GM19468 (cell line): ENCODE measurements at regions not wholly inside any gene's neighbourhood (a gene's known extent, or its start where the extent isn't known, plus 50 kb on each side); places are given as distances from the start of the nearest gene placed in this dataset.

Source experiments
- ATAC-seq: cut with Tn5 transposase; IDR thresholded peaks from one replicate; pipeline ENCODE4 v1.9.1; 2021; ENCODE audit warnings: mild to moderate bottlenecking, moderate library complexity, moderate number of reproducible peaks; ENCODE audit not compliant: unreplicated experiment; ENCODE audit errors: extremely low read depth

GRCh38 chr16:13779676-13780075 is 140.3 kb upstream of the ERCC4 start:
- ATAC-seq: no peak

DNA sequence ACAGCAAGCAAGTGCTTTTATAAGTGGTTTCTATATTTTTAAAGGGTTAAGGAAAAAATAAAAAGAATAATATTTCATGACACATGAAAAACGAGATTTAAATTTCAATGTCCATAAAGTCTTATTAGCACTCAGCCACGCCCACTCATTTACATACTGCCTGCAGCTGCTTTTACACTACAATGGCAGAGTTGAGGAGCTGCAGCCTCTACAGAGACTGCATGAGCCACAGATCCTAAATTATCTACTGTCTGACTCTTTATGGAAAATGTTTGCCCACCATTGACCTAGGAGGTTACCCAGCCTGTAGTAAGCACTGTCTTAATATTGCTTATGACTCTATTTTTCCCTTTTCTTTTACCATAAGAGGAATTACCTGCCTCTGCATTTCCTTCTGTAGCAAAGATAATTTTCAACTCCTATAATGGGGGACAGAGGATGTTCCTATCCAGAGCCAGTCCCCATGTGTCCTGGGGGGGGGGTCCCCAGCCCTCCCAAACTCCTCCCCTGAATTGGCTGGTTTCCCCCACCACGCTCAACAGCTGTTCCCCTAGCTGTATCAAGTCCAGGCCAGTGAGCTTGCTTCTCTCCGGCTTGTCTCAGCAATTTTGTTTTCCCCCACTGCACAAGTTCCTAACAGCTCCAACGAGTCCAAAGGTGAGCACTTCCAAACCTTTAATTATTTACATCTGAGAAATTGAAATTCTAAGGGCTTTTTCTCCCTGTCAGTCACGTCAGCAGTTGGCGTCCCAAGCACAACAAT is 139.4 kb upstream of the ERCC4 start:
- no peak for ATAC-seq

- no peak for ATAC-seq
Observed at GRCh38 chr16:13781169-13781564, 138.8 kb upstream of the ERCC4 start.

DNA sequence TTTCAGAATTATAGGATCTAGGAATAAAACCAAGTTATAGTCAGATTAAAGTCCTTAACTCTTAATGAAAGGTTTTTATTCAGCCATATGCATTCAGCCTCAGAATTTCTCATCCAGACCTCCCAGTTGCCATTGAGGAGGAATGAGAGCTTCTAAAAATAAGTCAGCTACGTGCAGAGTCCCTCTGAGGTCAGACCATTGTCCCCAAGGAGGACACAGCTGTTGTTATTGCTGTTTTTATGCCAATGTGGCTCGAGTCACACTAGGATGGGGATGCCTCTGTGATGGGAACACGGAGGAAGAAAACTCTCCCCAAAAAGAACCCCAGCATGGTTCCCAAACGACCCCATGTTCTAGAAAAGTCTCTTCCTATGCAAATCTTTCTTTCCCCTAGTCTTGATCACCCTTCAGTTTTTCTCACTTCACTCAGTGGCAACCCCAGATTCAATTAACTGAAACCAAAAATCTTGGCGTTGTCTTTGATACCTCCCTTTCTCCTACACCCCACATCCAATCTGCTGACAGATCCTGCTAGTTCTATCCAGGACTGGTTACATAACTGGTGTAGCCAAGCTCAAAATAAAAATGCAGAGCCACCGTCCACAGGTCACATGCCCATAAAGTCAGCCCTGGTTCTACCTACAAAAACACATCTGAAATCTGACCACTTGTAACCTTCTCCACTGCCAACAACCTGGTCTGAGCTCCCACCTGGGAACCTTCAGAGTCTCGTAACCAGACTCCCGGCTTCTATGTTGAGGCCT is 138.2 kb upstream of the ERCC4 start:
- no peak for ATAC-seq

DNA sequence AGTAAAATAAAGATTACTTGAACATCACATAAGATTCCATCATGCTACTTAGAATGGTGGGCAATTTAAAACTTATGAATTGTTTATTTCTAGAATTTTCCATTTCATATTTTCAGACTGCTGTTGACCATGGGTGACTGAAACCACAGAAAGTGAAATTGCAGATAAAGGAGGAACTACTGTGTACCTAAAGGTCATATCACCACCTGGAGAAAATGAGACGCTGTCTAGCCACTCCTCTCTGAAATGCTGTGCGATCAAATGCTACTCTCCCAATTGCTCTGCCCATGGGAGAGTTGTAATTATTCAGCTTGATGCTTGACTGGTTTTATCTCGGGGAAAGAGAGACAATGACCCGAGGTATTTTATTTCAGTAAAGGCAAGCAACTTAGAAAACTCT is 128.9 kb upstream of the ERCC4 start:
- ATAC-seq: no peak

DNA sequence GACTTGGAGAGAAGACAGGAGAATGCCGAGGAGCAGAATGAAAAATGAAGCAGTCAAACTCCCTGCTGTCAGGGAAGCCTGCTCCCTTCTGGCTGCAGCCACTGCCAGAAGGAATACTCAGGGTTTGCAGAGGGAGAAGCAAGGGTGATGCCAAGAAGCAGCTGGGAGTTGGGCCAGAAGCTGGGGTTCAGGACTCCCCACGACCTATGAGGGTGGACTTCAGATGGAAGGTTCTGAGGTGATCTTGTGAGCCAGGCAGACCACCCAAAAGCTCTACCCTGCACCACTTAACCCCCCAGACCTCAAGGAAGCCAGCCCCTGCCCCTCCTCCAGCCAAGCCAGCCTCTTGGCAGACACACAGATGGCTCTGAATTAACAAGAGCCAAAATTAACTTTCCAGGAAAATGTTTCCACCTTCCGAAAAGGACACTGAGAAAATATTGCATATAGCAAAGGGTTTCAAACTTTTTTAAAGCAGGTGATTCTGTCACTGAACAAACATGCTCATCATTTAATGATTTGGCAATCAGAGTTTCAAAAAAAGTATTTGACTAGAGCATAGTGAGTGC is 126.0 kb upstream of the ERCC4 start:
- no peak for ATAC-seq

GRCh38 chr16:13795131-13795530 is 124.8 kb upstream of the ERCC4 start:
- no peak for ATAC-seq

GRCh38 chr16:13797718-13798117 is 122.2 kb upstream of the ERCC4 start:
- ATAC-seq: no peak

DNA sequence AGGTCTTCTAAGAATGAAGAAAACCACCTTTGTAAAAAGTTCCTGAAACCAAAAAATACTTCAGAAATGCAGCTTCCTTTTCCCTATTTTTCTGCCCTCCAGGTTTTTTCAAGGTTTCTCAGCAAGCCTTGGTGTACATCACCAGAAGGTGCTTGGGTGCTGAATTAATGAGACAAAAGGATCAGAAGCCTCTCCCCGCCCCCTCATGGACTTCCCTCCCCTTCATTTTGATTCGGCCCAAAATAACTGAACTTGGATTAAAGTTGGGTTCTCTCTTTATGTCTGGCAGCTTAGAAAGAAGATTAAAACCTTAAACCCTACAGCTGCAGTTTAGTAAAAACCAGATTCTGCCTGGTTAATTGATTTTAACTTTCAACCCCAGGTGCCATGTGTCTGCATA is 121.7 kb upstream of the ERCC4 start:
- ATAC-seq: no peak

- ATAC-seq: no peak
Observed at GRCh38 chr16:13803974-13804373, 116.0 kb upstream of the ERCC4 start.

GRCh38 chr16:13805951-13806350 is 114.0 kb upstream of the ERCC4 start:
- no peak for ATAC-seq

DNA sequence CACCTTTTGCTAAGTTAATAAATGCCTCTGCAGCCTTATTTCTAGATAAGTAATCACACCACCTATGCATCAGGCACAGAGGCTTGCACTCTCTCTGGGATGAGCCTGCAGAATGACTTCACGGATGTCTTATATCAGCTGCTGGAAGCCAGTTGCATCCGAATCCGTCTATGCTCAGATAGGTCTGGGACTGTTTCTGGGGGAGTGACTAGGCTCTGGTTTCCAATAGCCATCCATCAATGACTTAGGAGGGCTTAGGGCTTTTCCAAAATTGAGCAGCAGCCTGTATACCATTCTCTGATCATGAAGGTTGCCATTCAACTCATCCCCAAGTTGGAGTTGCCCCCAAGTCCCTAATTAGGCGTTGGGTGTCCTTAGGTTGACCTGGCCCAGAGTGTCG is 113.3 kb upstream of the ERCC4 start:
- ATAC-seq: no peak

- no peak for ATAC-seq
Observed at GRCh38 chr16:13808102-13808501, 111.9 kb upstream of the ERCC4 start.

DNA sequence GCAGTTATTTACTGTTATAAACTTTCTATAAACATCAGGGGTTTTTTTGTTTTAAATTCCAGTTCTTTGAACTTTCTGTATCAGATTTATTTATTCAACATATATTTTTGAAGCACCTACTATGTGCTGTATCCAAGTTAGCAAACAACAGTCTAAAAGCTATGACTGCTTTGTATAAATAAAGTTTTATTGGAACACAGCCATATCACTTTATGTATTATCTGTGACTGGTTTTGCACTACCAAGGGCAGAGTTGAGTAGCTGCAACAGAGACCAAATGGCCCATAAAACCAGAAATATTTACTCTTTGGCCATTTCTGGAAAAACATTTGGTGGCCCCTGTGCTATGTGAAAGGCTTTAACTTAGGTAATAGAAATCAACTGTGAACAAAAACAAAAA is 110.2 kb upstream of the ERCC4 start:
- ATAC-seq: no peak

GRCh38 chr16:13811834-13812233 is 108.1 kb upstream of the ERCC4 start:
- no peak for ATAC-seq

GRCh38 chr16:13816701-13817100 is 103.3 kb upstream of the ERCC4 start:
- no peak for ATAC-seq

DNA sequence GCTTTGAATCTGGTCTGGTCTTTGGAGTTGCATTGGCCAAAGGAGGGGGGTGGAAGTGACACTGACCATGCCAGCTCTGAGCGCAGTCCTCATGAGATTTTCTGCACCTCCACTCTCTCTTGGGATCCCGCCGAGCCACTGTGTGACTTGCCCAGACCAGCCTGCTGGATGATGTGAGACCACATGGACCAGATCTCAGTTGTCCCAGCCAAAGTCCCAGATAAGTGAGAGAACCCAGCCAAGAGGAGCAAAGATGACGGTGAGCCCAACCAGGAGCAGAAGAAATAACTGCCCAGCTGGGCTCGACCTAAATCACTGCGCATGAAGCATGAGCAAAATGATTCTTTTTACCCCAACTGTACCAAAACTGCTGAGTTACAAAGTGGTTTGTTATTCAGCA is 96.5 kb upstream of the ERCC4 start:
- ATAC-seq: no peak

- ATAC-seq: no peak
Observed at GRCh38 chr16:13829697-13830299, 90.2 kb upstream of the ERCC4 start.

GRCh38 chr16:13833515-13833914 is 86.4 kb upstream of the ERCC4 start:
- ATAC-seq: no peak

GRCh38 chr16:13835387-13835786 is 84.6 kb upstream of the ERCC4 start:
- no peak for ATAC-seq
